GM21576 (cell line): ENCODE measurements at regions not wholly inside any gene's neighbourhood (a gene's known extent, or its start where the extent isn't known, plus 50 kb on each side); places are given as distances from the start of the nearest gene placed in this dataset.
"Not testable (repeated sequence)": the region's sequence is repeated elsewhere in the genome, so short reads cannot be mapped to it uniquely, and the experiment has no call there.

Source experiments
- ATAC-seq: cut with Tn5 transposase; IDR thresholded peaks from one replicate; pipeline ENCODE4 v1.9.1; 2021; ENCODE audit warnings: mild to moderate bottlenecking, moderate library complexity; ENCODE audit not compliant: unreplicated experiment

DNA sequence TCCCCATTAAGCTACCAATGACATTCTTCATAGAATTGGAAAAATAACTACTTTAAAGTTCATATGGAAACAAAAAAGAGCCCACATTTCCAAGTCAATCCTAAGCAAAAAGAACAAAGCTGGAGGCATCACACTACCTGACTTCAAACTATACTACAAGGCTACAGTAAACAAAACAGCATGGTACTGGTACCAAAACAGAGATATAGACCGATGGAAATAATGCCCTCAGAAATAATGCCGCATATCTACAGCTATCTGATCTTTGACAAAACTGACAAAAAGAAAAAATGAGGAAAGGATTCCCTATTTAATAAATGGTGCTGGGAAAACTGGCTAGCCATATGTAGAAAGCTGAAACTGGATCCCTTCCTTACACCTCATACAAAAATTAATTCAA, 1520.7 kb upstream of the TPTE start:
- ATAC-seq, result not testable (repeated sequence)

DNA sequence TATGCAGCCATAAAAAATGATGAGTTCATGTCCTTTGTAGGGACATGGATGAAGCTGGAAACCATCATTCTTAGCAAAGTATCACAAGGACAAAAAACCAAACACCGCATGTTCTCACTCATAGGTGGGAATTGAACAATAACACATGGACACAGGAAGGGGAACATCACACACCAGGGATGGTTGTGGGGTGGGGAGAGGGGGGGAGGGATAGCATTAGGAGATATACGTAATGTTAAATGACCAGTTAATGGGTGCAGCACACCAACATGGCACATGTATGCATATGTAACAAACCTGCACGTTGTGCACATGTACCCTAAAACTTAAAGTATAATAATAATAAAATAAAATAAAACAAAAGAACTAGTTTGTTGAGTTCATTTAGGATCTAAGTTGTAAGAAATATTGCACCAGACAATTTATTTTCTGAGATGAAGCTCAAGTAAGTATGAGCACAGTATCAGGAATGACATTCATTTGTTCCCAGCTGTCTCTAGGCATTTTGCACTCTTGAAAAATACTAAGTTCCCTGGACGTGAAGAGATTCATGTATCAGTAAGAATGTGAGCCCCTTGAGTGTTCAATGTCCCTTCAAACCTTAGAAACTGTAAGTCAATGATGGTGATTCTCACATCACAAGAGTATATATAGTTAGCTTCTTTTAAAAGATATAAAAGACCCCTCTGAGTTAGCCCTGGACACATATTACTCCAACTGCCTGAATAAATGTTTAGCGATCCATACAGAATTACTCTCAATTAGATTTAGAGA, 1519.3 kb upstream of the TPTE start:
- ATAC-seq, result not testable (repeated sequence)

DNA sequence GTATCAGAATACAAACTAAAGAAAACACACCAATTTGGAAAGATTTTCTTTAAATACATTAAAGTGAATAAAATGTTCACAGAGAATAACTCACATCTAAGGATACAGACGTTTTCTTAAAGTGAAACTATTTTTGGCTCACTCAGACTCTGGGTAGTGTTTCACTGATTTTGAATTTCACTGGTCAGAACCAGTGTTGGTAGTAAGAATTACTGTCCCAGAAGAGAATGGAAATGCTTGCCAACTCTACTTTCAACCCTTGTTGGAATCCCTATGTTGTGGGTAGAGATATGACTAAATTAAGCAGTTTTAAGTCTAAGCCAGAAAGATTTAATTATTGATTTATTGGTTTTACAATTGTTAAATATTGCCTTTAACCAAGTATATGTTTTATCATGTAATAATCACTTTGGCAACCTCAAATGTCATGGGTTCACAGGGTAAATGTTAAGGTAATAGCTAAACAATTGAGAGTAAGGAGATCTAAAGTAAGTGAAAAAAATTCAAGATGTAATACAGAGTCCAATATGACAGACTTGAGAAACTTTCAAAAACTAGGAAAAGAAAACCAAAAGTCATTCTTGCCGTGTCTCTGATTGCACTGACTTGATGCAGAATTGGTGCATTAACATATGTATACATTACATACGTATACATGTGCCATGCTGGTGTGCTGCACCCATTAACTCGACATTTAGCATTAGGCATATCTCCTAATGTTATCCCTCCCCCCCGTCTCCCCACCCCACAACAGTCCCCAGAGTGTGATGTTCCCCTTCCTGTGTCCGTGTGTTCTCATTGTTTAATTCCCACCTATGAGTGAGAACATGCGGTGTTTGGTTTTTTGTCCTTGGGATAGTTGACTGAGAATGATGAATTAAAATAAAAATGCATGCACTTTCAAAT, 1517.2 kb upstream of the TPTE start:
- ATAC-seq, result not testable (repeated sequence)

GRCh38 chr21:9004815-9005518, 1516.4 kb upstream of the TPTE start:
- not testable (repeated sequence) for ATAC-seq

GRCh38 chr21:9005671-9006070, 1515.7 kb upstream of the TPTE start:
- not testable (repeated sequence) for ATAC-seq

GRCh38 chr21:9006111-9006510, 1515.3 kb upstream of the TPTE start:
- not testable (repeated sequence) for ATAC-seq

DNA sequence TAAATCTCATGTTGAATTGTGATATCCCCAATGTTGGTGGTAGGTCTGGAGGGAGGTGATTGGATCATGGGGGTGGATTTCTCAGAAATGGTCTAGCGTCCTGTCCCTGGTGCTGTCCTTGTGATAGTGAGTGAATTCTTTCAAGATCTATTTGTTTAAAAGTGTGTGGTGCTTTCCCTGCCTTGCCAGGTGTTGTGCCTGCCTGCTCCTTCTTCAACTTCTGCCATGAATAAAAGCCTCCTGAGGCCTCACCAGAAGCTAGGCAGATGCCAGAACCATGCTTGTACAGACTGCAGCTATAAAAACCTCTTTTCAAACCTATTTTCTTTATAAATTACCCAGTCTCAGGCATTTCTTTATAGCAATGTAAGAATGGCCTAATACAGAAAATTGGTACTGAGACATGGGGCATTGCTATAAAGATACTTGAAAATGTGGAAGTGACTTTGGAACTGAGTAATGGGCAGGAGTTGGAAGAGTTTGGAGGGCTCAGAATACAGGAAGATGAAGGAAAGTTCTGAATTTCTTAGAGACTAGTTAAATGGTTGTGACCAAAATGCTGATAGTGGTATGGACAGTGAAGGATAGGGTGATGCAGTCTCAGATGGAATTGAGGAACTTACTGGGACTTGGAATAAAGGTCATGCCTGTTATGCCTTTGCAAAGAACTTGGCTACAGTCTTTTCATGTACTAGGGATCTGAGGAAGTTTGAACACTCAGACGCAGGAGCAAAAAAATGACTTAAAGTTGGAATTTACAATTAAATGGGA, 1514.6 kb upstream of the TPTE start:
- ATAC-seq, result not testable (repeated sequence)

GRCh38 chr21:9008636-9009035, 1512.7 kb upstream of the TPTE start:
- ATAC-seq, result no peak

- not testable (repeated sequence) for ATAC-seq
These were observed 1511.9 kb upstream of the TPTE start for GRCh38 chr21:9009267-9010016.

DNA sequence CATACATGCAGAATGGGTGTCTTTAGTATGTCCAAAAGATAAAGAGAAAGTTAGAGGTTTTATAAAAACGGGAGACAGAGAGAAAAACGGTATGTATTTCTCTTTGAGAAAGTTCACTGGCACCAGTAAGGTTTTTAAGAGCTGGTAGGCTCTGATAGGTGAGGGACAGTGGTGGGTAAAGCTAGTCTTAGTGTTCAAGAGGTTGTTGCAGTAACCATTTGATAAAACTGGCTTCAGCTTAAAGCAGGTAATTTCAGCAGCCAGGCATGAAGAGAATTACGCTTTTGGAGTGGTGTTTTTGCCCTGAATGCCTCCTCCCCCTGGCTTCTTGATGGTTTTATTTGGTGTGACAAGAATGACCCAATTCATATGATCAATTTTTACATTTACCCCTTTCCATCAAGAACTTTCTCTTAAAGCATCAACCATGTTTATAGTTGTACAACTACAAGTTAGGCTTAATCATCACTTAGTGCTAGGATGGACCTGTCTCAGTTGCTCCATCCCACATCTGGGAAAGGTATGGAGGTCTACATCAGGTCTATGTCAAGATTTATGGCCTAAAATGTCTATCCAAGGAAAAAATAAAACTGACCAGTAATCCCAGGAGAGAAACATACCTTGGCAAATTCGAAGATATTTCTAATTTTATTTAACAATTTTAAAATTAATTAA, 1511.1 kb upstream of the TPTE start:
- not testable (repeated sequence) for ATAC-seq

DNA sequence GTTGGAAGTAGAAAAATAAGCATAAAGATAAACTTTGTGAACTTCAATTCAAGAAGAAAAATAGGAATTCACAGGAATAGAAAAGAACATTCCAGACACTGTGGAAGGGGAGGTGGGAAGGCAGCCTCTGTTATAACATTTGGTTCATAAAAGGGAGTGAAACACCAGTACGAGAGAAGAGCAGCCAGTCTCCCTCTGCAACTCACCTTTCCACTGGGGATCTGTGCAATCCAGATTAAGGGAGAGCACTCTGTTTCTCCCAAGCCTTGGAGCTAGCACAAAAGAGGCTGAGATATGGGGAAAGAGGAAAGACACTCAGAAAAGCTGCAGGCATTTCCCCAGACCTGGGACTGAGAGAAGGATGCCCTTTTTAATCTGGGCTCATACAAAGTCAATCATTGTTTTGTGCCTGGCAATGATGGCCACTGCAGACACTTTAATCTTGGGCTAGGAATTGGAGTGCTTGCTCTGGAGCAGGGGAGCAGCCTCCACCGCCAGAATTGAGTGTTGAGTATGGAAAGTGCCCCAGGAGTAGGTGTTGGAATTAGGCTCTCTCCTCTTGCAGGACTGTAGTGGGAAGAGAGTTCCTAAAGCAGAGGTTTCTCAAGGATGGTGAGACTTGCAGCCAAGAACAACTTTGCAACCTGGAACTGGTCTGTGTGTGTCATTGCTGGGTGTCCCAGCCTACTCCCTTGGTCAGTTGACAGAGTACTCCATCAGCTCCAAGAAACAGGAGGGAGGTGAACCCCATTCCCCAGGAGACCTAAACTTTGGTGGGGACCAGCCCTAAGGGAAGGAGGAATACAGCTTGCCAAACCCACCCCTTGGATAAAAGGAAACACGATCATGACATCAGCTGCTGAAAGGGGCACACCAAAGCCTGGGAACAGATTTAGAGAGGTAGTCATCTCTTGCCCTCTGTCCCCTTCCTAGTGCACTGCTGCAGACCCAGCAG, 1510.2 kb upstream of the TPTE start:
- not testable (repeated sequence) for ATAC-seq

DNA sequence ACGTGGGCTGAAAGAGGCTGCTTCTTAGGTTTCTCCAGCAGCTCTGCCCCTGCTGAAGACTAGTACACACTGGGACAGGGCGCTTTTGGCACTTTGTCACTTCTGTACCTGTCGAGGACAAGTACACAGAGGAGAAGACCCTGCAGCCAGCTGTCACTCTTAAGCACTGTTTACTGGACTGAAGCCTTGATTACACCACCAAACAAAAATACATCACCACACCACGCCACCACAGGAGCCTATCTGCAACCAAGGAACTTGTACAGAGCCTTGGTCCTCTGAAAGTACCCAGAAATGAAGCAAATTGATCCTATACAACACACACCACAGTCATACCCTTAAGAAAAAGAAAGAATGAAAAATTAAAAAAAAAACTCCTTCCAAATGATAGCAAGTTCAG, 1509.5 kb upstream of the TPTE start:
- not testable (repeated sequence) for ATAC-seq

- not testable (repeated sequence) for ATAC-seq
These were observed 1507.7 kb upstream of the TPTE start for GRCh38 chr21:9013502-9014242.

- not testable (repeated sequence) for ATAC-seq
These were observed 1507.1 kb upstream of the TPTE start for GRCh38 chr21:9014243-9014734.

- not testable (repeated sequence) for ATAC-seq
These were observed 1505.7 kb upstream of the TPTE start for GRCh38 chr21:9015483-9016197.

GRCh38 chr21:9017206-9017605, 1504.2 kb upstream of the TPTE start:
- not testable (repeated sequence) for ATAC-seq
